LNCaP clone FGC (cell line): ENCODE measurements at regions not wholly inside any gene's neighbourhood (a gene's known extent, or its start where the extent isn't known, plus 50 kb on each side); places are given as distances from the start of the nearest gene placed in this dataset.
"Not testable (repeated sequence)": the region's sequence is repeated elsewhere in the genome, so short reads cannot be mapped to it uniquely, and the experiment has no call there.

ENCODE experiments used
- DNase-seq: peaks from one replicate; pipeline ENCODE4 v3.0.0-alpha.2; 2011; ENCODE audit warnings: low read depth
- H3K4me3 ChIP-seq: 2 replicates; pipeline ENCODE4 v1.5.1; 2011; ENCODE audit warnings: mild to moderate bottlenecking, low read depth, low read length, control low read depth
- TF ChIP-seq, protein P1 (sequence below): IDR thresholded peaks from 2 replicates; pipeline ENCODE4 v1.5.1; 2012; ENCODE audit warnings: mild to moderate bottlenecking; ENCODE audit not compliant: control insufficient read depth, insufficient read depth; ENCODE audit errors: extremely low read depth

DNA sequence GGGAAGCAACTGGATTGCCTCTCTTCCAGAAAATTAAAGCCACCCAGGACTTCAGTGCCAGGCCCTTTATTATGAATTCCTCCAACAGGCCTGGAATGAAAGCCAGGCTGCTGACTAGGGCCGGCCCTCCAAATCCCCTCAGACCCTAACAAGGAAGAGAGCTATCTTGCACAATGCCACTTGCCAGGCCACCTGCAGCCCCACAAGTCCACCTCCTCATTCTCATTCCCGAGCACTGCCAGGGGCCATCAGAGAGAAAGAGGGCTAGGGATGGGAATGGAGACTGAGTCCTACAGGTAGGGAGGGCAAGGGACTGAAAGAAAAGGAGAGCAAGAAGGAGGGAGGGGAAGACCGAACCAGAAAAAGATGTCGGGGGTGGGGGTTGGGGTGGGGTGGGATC lies 86.5 kb downstream of the MRPL14 start:
- no peak for DNase-seq
- H3K4me3 ChIP-seq: no peak overlapping the region
- TF ChIP-seq, protein P1, sequence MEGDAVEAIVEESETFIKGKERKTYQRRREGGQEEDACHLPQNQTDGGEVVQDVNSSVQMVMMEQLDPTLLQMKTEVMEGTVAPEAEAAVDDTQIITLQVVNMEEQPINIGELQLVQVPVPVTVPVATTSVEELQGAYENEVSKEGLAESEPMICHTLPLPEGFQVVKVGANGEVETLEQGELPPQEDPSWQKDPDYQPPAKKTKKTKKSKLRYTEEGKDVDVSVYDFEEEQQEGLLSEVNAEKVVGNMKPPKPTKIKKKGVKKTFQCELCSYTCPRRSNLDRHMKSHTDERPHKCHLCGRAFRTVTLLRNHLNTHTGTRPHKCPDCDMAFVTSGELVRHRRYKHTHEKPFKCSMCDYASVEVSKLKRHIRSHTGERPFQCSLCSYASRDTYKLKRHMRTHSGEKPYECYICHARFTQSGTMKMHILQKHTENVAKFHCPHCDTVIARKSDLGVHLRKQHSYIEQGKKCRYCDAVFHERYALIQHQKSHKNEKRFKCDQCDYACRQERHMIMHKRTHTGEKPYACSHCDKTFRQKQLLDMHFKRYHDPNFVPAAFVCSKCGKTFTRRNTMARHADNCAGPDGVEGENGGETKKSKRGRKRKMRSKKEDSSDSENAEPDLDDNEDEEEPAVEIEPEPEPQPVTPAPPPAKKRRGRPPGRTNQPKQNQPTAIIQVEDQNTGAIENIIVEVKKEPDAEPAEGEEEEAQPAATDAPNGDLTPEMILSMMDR: no peak

DNA sequence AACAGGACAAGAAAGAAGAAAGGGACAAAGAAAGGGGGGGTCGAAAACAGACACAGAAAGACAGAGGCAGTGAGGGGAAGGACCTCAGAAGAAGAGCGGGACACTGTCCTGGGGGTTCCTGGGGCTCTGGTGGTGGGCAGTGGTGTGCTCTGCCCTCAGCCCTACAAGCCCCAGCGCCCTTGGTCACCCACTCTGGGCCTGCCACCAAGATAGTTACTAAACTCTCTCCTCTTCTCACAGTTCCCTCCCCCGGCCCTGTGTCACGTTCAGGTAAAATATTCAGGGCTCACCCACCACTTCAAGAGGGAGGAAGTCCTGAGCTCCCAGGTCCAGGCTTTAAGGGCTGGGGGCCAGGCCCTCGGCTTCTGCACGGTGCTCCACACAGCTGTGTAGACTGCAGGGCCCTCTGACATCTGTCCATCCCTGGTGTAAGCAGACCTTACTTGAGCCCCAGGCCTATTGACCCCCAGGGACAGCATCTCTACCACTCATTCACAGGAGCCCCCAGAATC lies 87.4 kb downstream of the MRPL14 start:
- DNase-seq: no peak
- TF ChIP-seq, protein P1: no peak
- H3K4me3 ChIP-seq: no peak overlapping the region

DNA sequence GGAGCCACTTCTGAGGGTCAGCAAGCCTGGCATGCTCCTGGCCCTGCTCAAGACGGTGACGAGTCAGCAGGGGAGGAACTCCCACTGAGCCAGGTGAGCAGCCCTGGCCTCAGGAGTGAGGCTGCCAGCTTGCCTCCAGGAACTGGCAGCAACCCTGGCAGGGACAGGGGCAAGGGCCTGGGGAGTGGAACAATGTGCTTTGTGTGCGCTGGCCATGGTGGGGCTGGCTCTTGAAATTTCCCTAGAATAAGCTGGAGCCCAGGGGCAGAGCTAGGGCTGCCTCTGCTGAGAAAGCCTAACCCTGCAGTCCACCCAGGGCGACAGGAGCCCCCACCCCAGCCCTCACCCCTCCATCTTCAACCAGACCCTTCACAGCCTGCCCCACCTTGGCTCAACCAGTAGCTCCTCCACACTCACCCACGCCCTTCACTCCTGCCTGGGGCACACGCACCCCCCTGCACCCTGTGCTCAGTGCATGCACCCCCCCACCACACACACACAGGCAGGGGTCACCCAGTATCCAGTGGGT lies 88.0 kb downstream of the MRPL14 start:
- TF ChIP-seq, protein P1: no peak
- no peak overlapping the region for H3K4me3 ChIP-seq
- DNase-seq: no peak

DNA sequence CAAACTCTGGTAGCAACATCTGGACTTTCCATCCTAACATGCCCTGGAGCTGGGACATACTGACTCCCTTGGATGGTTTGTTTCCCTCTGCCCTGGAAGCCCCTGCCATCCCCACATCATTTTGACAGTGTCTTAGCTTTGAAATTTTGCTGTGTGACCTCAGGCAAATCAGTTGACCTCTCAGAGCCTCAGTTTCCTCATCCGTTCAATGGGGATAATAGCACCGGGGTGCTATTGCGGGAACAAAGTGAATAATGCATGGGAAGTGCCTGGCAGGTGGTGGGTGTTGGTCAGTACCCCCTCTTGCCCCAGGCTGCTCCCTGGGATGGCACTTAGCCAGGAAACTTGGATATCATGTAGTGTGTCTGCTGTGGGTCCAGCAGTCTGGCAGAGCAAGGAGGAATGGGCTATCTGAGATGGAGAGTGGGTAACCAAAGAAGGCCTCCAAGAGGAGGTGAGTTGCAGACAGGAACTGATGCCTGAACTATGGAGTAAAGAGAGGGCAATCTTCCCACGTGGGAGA lies 88.6 kb downstream of the MRPL14 start:
- H3K4me3 ChIP-seq: no peak overlapping the region
- TF ChIP-seq, protein P1: no peak
- no peak for DNase-seq

DNA sequence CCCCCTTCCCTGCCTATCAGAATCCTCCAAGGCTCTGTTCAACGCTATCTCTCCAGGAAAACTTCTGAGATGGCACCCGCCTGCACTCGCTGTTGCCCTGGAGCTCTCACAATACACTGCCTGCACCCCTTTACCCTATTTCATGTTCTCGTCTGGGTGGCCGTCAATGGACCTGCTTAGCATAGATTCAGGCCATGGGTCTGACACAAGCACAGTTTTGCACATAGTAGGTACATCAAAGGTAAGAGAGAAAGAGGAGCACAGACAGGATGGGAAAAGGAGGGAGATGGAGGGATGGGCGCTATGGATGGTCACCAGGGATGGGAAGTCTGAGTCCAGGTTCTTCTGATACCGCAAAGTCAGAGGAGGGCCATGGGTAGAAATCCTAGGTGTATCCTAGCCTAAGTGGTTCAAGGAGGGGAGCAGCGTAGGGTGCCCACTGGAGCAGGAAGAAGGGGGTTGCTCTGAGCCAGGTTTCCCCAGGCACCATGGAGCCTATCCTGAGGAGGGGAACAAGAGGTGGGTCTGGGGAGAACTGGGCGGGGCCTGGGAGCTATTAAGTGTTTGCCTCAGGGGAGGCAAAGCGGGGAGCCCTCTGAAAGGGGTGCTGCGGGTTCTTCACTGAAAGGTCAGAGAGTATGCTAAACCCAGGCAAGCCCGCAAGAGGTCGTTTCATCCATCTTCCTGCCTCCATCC lies 89.3 kb downstream of the MRPL14 start:
- DNase-seq: no peak
- H3K4me3 ChIP-seq: no peak overlapping the region
- TF ChIP-seq, protein P1: no peak

DNA sequence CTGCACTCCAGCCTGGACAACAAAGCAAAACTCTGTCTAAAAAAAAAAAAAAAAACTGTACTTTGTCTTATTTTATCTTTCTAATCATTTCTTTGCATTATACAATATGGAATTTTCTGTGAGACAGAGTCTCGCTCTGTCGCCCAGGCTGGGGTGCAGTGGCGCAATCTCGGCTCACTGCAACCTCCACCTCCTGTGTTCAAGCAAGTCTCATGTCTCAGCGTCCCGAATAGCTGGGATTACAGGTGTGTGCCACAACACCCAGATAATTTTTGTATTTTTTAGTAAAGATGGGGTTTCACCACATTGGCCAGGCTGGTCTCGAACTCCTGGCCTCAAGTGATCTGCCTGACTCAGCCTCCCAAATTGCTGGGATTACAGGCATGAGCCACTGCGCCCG lies 90.0 kb downstream of the MRPL14 start:
- H3K4me3 ChIP-seq, DNase-seq: not testable (repeated sequence)

DNA sequence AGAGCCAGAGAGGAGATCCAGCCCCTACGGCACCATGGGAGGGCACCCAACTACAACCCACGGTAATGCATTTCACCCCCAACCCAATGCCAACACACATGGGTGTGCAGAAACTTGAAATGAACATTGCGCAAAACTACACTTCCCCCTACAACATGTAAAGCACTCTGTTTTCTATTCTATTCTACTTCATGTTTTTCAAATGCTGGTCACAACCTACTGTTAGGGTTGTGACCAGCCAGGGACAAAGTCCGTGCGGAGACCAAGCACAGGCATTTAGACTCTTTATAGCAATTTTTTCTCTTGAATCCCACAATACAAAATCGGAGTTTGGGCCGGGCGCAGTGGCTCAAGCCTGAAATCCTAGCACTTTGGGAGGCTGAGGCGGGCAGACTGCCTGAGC lies 90.6 kb downstream of the MRPL14 start:
- TF ChIP-seq, protein P1: no peak
- H3K4me3 ChIP-seq: no peak overlapping the region
- no peak for DNase-seq
